ENCODE measurements at regions not wholly inside any gene's neighbourhood (a gene's known extent, or its start where the extent isn't known, plus 50 kb on each side); places are given as distances from the start of the nearest gene placed in this dataset.

DNA sequence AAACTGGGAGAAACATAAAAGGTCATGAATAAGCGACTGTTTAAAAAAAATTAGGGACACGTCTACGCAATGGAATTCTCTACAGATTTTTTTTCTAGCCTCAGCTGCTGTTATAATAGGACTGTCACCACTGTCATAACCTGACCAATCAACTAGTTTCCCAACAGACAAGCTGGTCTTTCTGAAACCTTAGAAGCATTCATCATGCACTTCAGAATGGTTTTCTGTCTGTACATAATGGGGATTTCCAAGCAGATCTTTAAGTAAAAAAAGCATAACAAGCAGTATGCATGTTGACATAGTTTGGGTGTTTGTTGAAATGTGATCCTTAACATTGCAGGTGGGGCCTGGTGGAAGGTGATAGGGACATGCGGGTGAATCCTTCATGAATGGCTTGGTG is 58.3 kb upstream of the SEMA6A start (continued):
- TF ChIP-seq, protein P1, sequence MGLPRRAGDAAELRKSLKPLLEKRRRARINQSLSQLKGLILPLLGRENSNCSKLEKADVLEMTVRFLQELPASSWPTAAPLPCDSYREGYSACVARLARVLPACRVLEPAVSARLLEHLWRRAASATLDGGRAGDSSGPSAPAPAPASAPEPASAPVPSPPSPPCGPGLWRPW (IDR thresholded peaks at IDR 0.05) = no peak
- TF ChIP-seq NR3C1 (IDR thresholded peaks at IDR 0.05) = no peak
- TF ChIP-seq CHD2 (IDR thresholded peaks at IDR 0.05; ENCODE audit: low read length, partially characterized antibody) = no peak
- no peak for TF ChIP-seq MYC (IDR thresholded peaks at IDR 0.05; ENCODE audit: borderline replicate concordance, low read length)
- no peak for TF ChIP-seq JUNB (IDR thresholded peaks at IDR 0.05)
- no peak for TF ChIP-seq ZC3H11A (IDR thresholded peaks at IDR 0.05)
- TF ChIP-seq MAFK (IDR thresholded peaks at IDR 0.05; ENCODE audit: partially characterized antibody) = no peak
- no peak for TF ChIP-seq ESRRA (IDR thresholded peaks at IDR 0.05; ENCODE audit: borderline replicate concordance, low read length)

DNA sequence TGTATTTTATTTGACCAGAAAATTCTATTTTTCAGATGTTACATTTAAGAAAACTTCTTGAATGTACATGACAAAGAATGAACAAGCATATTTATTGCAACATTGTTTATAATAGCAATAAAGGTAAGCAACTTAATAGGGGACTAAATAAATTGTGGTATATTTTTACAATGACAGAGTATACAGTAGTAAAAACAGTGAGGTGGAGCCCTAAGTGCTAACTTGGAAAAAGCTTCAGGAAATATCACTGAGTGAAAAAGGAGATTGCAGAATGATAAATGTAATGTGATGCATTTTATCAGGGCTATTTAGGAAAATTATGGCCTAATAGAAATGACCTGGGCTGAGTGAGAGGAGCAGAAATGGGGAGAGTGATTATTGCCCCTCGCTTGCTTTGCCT is 56.5 kb upstream of the SEMA6A start:
- POLR2A ChIA-PET = no interaction called here

DNA sequence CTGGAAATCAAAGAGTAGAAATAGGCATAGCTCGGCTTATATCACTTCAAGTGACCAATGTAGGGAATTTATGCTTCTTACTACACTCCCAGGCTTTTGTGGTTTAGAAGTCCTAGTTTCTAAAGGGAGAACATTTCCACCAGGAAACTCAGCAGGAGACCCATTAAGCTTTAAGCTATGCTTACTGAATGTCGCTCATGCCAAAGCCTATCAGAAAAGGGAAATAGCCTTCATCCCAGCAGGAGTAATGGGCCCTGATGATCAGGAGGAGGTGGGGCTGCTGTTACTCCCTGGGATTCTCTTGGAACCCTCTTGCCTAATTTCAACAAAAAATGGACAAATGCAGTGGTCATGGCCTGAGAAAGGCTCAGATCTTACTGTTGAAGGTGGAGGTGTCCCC is 54.5 kb upstream of the SEMA6A start:
- no peaks in the 10 kb centered on the region for H3K9me3 ChIP-seq
- DNase-seq (ENCODE audit: low read depth in 1 of 2, low spot score in 1 of 2) (no peak), FAIRE-seq (no peak), ATAC-seq (no peak)
- no peaks in the 10 kb centered on the region for H3K4me1 ChIP-seq
- H3K27ac ChIP-seq = no peak overlapping the region
- POLR2A ChIA-PET = no interaction called here
- CTCF ChIA-PET = no interaction called here
- no peak overlapping the region for H3K4me2 ChIP-seq
- 26% methylated on average over 2 of the region's 2 CpGs for WGBS (ENCODE audit: missing lambda C conversion rate)
- H3K4me3 ChIP-seq = no peak overlapping the region
- TF ChIP-seq EHMT2 (IDR thresholded peaks at IDR 0.05; ENCODE audit: low read depth) (no peak), GATA3 (IDR thresholded peaks at IDR 0.05; ENCODE audit: borderline replicate concordance) (no peak), NR3C1 (IDR thresholded peaks at IDR 0.05) (no peak), TFCP2L1 (CRISPR knock-in tag; IDR thresholded peaks at IDR 0.05) (no peak), HOXB5 (CRISPR knock-in tag; IDR thresholded peaks at IDR 0.05) (no peak), ZFP36 (IDR thresholded peaks at IDR 0.05; ENCODE audit: borderline replicate concordance, partially characterized antibody) (no peak), ESRRA (IDR thresholded peaks at IDR 0.05; ENCODE audit: borderline replicate concordance, low read length) (no peak), KDM1A (IDR thresholded peaks at IDR 0.05; ENCODE audit: low read depth) (no peak), PBX3 (IDR thresholded peaks at IDR 0.05) (no peak), CHD2 (IDR thresholded peaks at IDR 0.05; ENCODE audit: low read length, partially characterized antibody) (no peak), RFX5 (IDR thresholded peaks at IDR 0.05) (no peak), FOSL2 (IDR thresholded peaks at IDR 0.05) (no peak), FOSL2 (CRISPR knock-in tag; IDR thresholded peaks at IDR 0.05) (no peak), ELK1 (IDR thresholded peaks at IDR 0.05; ENCODE audit: low read depth, low read length) (no peak), SREBF2 (IDR thresholded peaks at IDR 0.05) (no peak), MYC (IDR thresholded peaks at IDR 0.05; ENCODE audit: borderline replicate concordance, low read length) (no peak), RNF2 (IDR thresholded peaks at IDR 0.05; ENCODE audit: borderline replicate concordance, low read depth) (no peak), ZC3H11A (IDR thresholded peaks at IDR 0.05) (no peak)

More for the DNA sequence above, 56.5 kb upstream of the SEMA6A start:
- CTCF ChIA-PET = no interaction called here
- DNase-seq (ENCODE audit: low read depth in 1 of 2, low spot score in 1 of 2) (no peak), ATAC-seq (no peak), FAIRE-seq (no peak)
- H3K9me3 ChIP-seq = no peaks in the 10 kb centered on the region
- H3K27ac ChIP-seq = no peak overlapping the region
- H3K4me1 ChIP-seq = no peaks in the 10 kb centered on the region
- no peak overlapping the region for H3K4me2 ChIP-seq
- H3K4me3 ChIP-seq = no peak overlapping the region
- no peak for TF ChIP-seq PHF8 (IDR thresholded peaks at IDR 0.05; ENCODE audit: borderline replicate concordance, low read depth)
- no peak for TF ChIP-seq REST (IDR thresholded peaks at IDR 0.05)
- no peak for TF ChIP-seq MAFK (IDR thresholded peaks at IDR 0.05; ENCODE audit: partially characterized antibody)
- TF ChIP-seq, protein P2, sequence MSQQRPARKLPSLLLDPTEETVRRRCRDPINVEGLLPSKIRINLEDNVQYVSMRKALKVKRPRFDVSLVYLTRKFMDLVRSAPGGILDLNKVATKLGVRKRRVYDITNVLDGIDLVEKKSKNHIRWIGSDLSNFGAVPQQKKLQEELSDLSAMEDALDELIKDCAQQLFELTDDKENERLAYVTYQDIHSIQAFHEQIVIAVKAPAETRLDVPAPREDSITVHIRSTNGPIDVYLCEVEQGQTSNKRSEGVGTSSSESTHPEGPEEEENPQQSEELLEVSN (IDR thresholded peaks at IDR 0.05; ENCODE audit: borderline replicate concordance, low read depth) = no peak
- WGBS (ENCODE audit: missing lambda C conversion rate) = 10% methylated on average over 1 of the region's 1 CpG
